A549 (cell line): ENCODE measurements at regions not wholly inside any gene's neighbourhood (a gene's known extent, or its start where the extent isn't known, plus 50 kb on each side); places are given as distances from the start of the nearest gene placed in this dataset.
A peak's percentile ranks its signal among the peaks of the same experiment; 100 is the strongest.

Source experiments
- CBX8 ChIP-seq: fragments of 200-600 bp; sonication (generic); IDR thresholded peaks from 2 replicates; pipeline ENCODE4 v1.6.1; 2016
- CHD2 ChIP-seq: fragments of 150-350 bp; IDR thresholded peaks from 2 replicates; pipeline ENCODE4 v1.6.1; 2014; ENCODE audit warnings: low read length; ENCODE audit not compliant: partially characterized antibody
- CTCF ChIP-seq: fragments of >200 bp; sonication (Bioruptor Twin); formaldehyde crosslinking; IDR thresholded peaks from 3 replicates; pipeline ENCODE4 v1.5.1; 2016
- EP300 ChIP-seq, 2 experiments: fragments of >200 bp; sonication (Bioruptor Twin); formaldehyde crosslinking; IDR thresholded peaks; 2 replicates in 1 of 2; 3 replicates in 1 of 2; pipeline ENCODE4 v1.6.1; 2016 to 2017
- HOXB13 ChIP-seq: fragments of 250-450 bp; sonication (Bioruptor Pico); IDR thresholded peaks from 2 replicates; pipeline ENCODE4 v1.5.0; 2020; ENCODE audit warnings: low read depth, mild to moderate bottlenecking, moderate library complexity
- JUNB ChIP-seq: fragments of >200 bp; sonication (Bioruptor Twin); formaldehyde crosslinking; IDR thresholded peaks from 2 replicates; pipeline ENCODE4 v1.6.1; 2016
- MYC ChIP-seq: IDR thresholded peaks from 2 replicates; pipeline ENCODE4 v1.6.1; 2012; ENCODE audit warnings: mild to moderate bottlenecking, inconsistent platforms, low read length, improper control_type of control experiment, borderline replicate concordance
- NFE2L2 ChIP-seq: fragments of 150-350 bp; conservative IDR thresholded peaks from 2 replicates; pipeline ENCODE4 v1.6.1; 2014; ENCODE audit warnings: low read length
- NR3C1 ChIP-seq: fragments of >200 bp; sonication (Bioruptor Twin); formaldehyde crosslinking; IDR thresholded peaks from 3 replicates; pipeline ENCODE4 v1.6.1; 2017
- POLR2A ChIP-seq: IDR thresholded peaks from 2 replicates; pipeline ENCODE4 v1.6.1; 2012; ENCODE audit warnings: mild to moderate bottlenecking, low read length
- USF2 ChIP-seq: fragments of 450-650 bp; IDR thresholded peaks from 2 replicates; pipeline ENCODE4 v1.6.1; 2014; ENCODE audit warnings: antibody characterized with exemption

- TF ChIP-seq CTCF (no peak), POLR2A (no peak), HOXB13 (no peak), NFE2L2 (no peak), JUNB (peak; percentile 39), CHD2 (no peak), MYC (no peak), USF2 (peak; percentile 86), CBX8 (no peak), EP300 (IDR thresholded peaks at IDR 0.05) (no peak), NR3C1 (no peak)
Measured at GRCh38 chr13:105442949-105443699, 1092.3 kb downstream of the EFNB2 start.
